ENCODE measurements at regions not wholly inside any gene's neighbourhood (a gene's known extent, or its start where the extent isn't known, plus 50 kb on each side); places are given as distances from the start of the nearest gene placed in this dataset.

- no peak overlapping the region for H3K4me2 ChIP-seq (ENCODE audit: insufficient read depth in 1 of 2, low read depth in 2 of 2, low read length in 2 of 2)
- no peaks in the 10 kb centered on the region for H3K4me1 ChIP-seq (replicated peaks in 1 of 4; ENCODE audit: control insufficient read depth in 3 of 4, insufficient read depth in 4 of 4, low read length in 3 of 4)
- no peak overlapping the region for H4K5ac ChIP-seq (ENCODE audit: insufficient read length, low read depth, low read length)
- TF ChIP-seq RXRA (IDR thresholded peaks at IDR 0.05; ENCODE audit: insufficient read depth, low read depth, low read length) (no peak), MAFK (IDR thresholded peaks at IDR 0.05; ENCODE audit: low read depth, low read length) (no peak), BCL11A (IDR thresholded peaks at IDR 0.05; ENCODE audit: low read depth in 2 of 2, low read length in 2 of 2) (no peak)
- H3K23me2 ChIP-seq (ENCODE audit: low read depth, low read length), result no peaks in the 10 kb centered on the region
- no peak for DNase-seq (ENCODE audit: low read depth in 1 of 2, low spot score in 2 of 2)
- H2BK120ac ChIP-seq (replicated peaks; ENCODE audit: low read depth, low read length), result no peak overlapping the region
- H3K79me1 ChIP-seq (ENCODE audit: low read depth, low read length), result no peaks in the 10 kb centered on the region
- no peak overlapping the region for H3K4ac ChIP-seq (replicated peaks; ENCODE audit: insufficient read length, low read depth, low read length)
- WGBS, 2 experiments (ENCODE audit: extremely low coverage in 1 of 2, insufficient coverage in 1 of 2, insufficient read length in 1 of 2, insufficient replicate concordance in 2 of 2, low coverage in 1 of 2, low lambda C conversion rate in 2 of 2, missing lambda C conversion rate in 1 of 2), result 90% methylated on average over 1 of the region's 1 CpG; no CpG with 5 or more reads in 1 of the 2 experiments
- H3K18ac ChIP-seq (ENCODE audit: extremely low read depth, low read length), result no peak overlapping the region
- POLR2A ChIA-PET (ENCODE audit: partially characterized antibody), result no interaction called here
- no peaks in the 10 kb centered on the region for H3K79me2 ChIP-seq (ENCODE audit: control insufficient read depth in 1 of 2, insufficient read depth in 2 of 2, low read length in 2 of 2)
- no peak overlapping the region for H3K14ac ChIP-seq (ENCODE audit: insufficient read length)
- no peak overlapping the region for H2BK20ac ChIP-seq (ENCODE audit: low read length)
- H3K27ac ChIP-seq (ENCODE audit: low read depth, low read length), result no peak overlapping the region
- H3K36me3 ChIP-seq (ENCODE audit: control insufficient read depth in 2 of 4, insufficient read depth in 4 of 4, low read length in 3 of 4), result no peaks in the 10 kb centered on the region; a peak in 1 of 8 replicates
- FAIRE-seq, result no peak
- no peak overlapping the region for H2AFZ ChIP-seq (ENCODE audit: low read length)
- no peak overlapping the region for H2BK12ac ChIP-seq (ENCODE audit: low read depth, low read length)
- no peak overlapping the region for H3K9ac ChIP-seq (replicated peaks in 1 of 4; ENCODE audit: extremely low read depth in 1 of 4, low read depth in 3 of 4, low read length in 3 of 4)
- no peak overlapping the region for H2BK15ac ChIP-seq (ENCODE audit: low read length)
- H4K8ac ChIP-seq (ENCODE audit: extremely low read depth, insufficient read depth, low read length), result no peak overlapping the region
- no peak overlapping the region for H3K23ac ChIP-seq (ENCODE audit: insufficient read length)
- H2BK5ac ChIP-seq (ENCODE audit: low read depth, low read length), result no peak overlapping the region
- no peaks in the 10 kb centered on the region for H3K9me3 ChIP-seq (ENCODE audit: insufficient read depth in 2 of 2, low read depth in 1 of 2, low read length in 1 of 2)
- no peak overlapping the region for H2AK5ac ChIP-seq (ENCODE audit: low read depth, low read length)
- peaks cover 0 to 2% of the 10 kb centered on the region in 2 experiments for H4K20me1 ChIP-seq (replicated peaks in 1 of 2; ENCODE audit: control insufficient read depth in 1 of 2, insufficient read depth in 2 of 2, low read length in 2 of 2)
- CTCF ChIA-PET (ENCODE audit: partially characterized antibody), result interaction anchor here (1.8 kb wide), 1 partner anchor 189 kb away, joined by 4 read pairs; no protein-coding TSS in a partner anchor
- H3K4me3 ChIP-seq (ENCODE audit: extremely low read depth in 1 of 4, insufficient read depth in 2 of 4, low read depth in 3 of 4, low read length in 4 of 4), result no peak overlapping the region
- H3K56ac ChIP-seq (replicated peaks; ENCODE audit: insufficient read length, low read depth, low read length), result no peak overlapping the region
- no peak overlapping the region for H4K91ac ChIP-seq (replicated peaks; ENCODE audit: insufficient read length, low read length)
- no peaks in the 10 kb centered on the region for H3K27me3 ChIP-seq (replicated peaks in 1 of 4; ENCODE audit: control insufficient read depth in 3 of 4, extremely low read depth in 1 of 4, insufficient read depth in 3 of 4, low read length in 3 of 4)
Observed at GRCh38 chr13:22102271-22102670, 431.4 kb downstream of the FGF9 start.
